ENCODE measurements at regions not wholly inside any gene's neighbourhood (a gene's known extent, or its start where the extent isn't known, plus 50 kb on each side); places are given as distances from the start of the nearest gene placed in this dataset.

GRCh38 chr2:189261916-189262315 lies 82.4 kb upstream of the COL5A2 start:
- TF ChIP-seq, protein P1, sequence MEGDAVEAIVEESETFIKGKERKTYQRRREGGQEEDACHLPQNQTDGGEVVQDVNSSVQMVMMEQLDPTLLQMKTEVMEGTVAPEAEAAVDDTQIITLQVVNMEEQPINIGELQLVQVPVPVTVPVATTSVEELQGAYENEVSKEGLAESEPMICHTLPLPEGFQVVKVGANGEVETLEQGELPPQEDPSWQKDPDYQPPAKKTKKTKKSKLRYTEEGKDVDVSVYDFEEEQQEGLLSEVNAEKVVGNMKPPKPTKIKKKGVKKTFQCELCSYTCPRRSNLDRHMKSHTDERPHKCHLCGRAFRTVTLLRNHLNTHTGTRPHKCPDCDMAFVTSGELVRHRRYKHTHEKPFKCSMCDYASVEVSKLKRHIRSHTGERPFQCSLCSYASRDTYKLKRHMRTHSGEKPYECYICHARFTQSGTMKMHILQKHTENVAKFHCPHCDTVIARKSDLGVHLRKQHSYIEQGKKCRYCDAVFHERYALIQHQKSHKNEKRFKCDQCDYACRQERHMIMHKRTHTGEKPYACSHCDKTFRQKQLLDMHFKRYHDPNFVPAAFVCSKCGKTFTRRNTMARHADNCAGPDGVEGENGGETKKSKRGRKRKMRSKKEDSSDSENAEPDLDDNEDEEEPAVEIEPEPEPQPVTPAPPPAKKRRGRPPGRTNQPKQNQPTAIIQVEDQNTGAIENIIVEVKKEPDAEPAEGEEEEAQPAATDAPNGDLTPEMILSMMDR (optimal IDR thresholded peaks at IDR 0.05 in 1 of 3, IDR thresholded peaks at IDR 0.05 in 1 of 3, conservative IDR thresholded peaks at IDR 0.05 in 1 of 3; ENCODE audit: extremely low read depth in 1 of 3, insufficient read depth in 2 of 3, low read length in 3 of 3), result no peak
- no peak for TF ChIP-seq EZH2 (IDR thresholded peaks at IDR 0.05; ENCODE audit: low read length)

Data from keratinocyte (primary cell).